ENCODE measurements at regions not wholly inside any gene's neighbourhood (a gene's known extent, or its start where the extent isn't known, plus 50 kb on each side); places are given as distances from the start of the nearest gene placed in this dataset.

DNA sequence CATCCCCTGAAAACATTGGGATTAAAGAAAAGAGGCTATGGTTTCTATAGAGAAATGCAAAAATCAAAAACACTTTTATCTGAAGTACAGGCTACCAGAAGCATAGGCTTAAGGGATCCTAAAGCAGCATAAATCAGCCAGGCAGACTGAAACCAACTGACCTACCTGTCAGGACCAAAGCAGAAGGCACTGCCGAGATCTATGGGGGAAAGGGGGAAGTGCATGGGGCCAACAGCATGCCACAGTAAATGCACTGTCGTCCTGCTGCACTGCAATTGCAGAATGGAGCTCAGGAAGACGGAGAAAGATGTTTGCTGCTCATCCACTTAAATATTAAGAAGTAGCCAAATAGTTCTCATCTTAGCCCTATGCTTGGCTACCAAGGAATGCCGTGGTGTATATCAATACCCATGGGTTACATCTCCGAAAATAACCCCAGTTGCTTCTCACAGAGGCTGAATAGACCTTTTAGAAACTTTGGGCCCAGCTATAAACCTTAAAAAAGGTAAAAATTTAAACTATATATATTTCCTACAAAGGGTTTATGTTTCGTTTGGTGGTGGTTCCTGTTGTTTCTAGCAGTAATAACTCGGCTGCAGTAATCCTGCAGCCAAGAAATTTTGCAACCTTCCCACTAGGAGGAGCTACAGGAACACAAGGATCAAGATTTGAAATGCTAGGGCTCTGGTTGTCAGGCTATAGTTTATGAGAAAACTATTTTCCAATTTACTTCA is 312.2 kb upstream of the DIAPH2 start (continued):
- TF ChIP-seq, protein P1, sequence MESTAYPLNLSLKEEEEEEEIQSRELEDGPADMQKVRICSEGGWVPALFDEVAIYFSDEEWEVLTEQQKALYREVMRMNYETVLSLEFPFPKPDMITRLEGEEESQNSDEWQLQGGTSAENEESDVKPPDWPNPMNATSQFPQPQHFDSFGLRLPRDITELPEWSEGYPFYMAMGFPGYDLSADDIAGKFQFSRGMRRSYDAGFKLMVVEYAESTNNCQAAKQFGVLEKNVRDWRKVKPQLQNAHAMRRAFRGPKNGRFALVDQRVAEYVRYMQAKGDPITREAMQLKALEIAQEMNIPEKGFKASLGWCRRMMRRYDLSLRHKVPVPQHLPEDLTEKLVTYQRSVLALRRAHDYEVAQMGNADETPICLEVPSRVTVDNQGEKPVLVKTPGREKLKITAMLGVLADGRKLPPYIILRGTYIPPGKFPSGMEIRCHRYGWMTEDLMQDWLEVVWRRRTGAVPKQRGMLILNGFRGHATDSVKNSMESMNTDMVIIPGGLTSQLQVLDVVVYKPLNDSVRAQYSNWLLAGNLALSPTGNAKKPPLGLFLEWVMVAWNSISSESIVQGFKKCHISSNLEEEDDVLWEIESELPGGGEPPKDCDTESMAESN (CRISPR knock-in tag; conservative IDR thresholded peaks at IDR 0.05): no peak
- TF ChIP-seq ZNF678 (CRISPR knock-in tag; IDR thresholded peaks at IDR 0.05) (no peak), ARHGAP35 (CRISPR knock-in tag; IDR thresholded peaks at IDR 0.05; ENCODE audit: borderline replicate concordance) (no peak)

DNA sequence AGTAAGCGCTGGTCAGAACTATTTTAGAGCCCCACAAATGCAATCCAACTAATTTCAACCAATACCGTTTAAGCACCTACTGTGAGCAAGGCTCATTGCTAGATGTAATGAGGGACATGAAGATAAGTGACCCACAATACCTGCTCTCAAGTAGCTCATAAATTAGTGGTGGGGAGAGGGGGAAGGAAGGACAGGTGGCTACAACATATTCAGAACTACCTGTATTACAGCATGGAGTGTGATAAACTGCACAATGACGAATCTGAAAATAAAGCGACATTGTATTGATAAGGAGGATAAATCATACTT is 311.6 kb upstream of the DIAPH2 start:
- H3K27me3 ChIP-seq (ENCODE audit: control insufficient read depth in 1 of 2, insufficient read depth in 2 of 2, low read length in 2 of 2): no peaks in the 10 kb centered on the region
- ATAC-seq (no peak), FAIRE-seq (no peak), DNase-seq (ENCODE audit: low spot score) (no peak)
- no peak overlapping the region for H3K9ac ChIP-seq (ENCODE audit: insufficient read depth, low read depth, low read length)
- ChIA-PET CTCF (ENCODE audit: low intra/inter-chr PET ratio, low total read pairs) (no interaction called here), POLR2A (no interaction called here)
- H3K9me3 ChIP-seq (ENCODE audit: low read length): no peaks in the 10 kb centered on the region
- H3K4me2 ChIP-seq (ENCODE audit: low read depth, low read length): no peak overlapping the region
- intact Hi-C loops (cut with micrococcal nuclease; ENCODE audit: unreplicated experiment) (loop anchor here (2.0 kb wide), 2 partner anchors 200 to 398 kb away; no protein-coding TSS in a partner anchor), in situ Hi-C loops (cut with HindIII; ENCODE audit: extremely low pct_ligation_motif_present, low pct_unique_long_range_greater_than_20kb) (no loop called here)
- H3K4me1 ChIP-seq (ENCODE audit: insufficient read depth, low read length): no peaks in the 10 kb centered on the region
- no peaks in the 10 kb centered on the region for H3K79me2 ChIP-seq (ENCODE audit: insufficient read depth, low read length)
- no peak overlapping the region for H3K4me3 ChIP-seq (replicated peaks in 1 of 3; ENCODE audit: insufficient read depth in 1 of 3, low read depth in 2 of 3, low read length in 3 of 3)
- WGBS (ENCODE audit: low lambda C conversion rate): 37% methylated on average over 4 of the region's 4 CpGs
- BruUV-seq (replicated peaks): no TSS peak
- H3K36me3 ChIP-seq (replicated peaks in 1 of 2; ENCODE audit: control insufficient read depth in 1 of 2, insufficient read depth in 2 of 2, low read length in 2 of 2): no peaks in the 10 kb centered on the region
- H4K20me1 ChIP-seq (ENCODE audit: insufficient read depth, low read length): no peaks in the 10 kb centered on the region
- no peak overlapping the region for H3K27ac ChIP-seq (ENCODE audit: extremely low read length, insufficient read depth, low read length)
- no peak overlapping the region for H2AFZ ChIP-seq (ENCODE audit: low read length)
- TF ChIP-seq, protein P2, sequence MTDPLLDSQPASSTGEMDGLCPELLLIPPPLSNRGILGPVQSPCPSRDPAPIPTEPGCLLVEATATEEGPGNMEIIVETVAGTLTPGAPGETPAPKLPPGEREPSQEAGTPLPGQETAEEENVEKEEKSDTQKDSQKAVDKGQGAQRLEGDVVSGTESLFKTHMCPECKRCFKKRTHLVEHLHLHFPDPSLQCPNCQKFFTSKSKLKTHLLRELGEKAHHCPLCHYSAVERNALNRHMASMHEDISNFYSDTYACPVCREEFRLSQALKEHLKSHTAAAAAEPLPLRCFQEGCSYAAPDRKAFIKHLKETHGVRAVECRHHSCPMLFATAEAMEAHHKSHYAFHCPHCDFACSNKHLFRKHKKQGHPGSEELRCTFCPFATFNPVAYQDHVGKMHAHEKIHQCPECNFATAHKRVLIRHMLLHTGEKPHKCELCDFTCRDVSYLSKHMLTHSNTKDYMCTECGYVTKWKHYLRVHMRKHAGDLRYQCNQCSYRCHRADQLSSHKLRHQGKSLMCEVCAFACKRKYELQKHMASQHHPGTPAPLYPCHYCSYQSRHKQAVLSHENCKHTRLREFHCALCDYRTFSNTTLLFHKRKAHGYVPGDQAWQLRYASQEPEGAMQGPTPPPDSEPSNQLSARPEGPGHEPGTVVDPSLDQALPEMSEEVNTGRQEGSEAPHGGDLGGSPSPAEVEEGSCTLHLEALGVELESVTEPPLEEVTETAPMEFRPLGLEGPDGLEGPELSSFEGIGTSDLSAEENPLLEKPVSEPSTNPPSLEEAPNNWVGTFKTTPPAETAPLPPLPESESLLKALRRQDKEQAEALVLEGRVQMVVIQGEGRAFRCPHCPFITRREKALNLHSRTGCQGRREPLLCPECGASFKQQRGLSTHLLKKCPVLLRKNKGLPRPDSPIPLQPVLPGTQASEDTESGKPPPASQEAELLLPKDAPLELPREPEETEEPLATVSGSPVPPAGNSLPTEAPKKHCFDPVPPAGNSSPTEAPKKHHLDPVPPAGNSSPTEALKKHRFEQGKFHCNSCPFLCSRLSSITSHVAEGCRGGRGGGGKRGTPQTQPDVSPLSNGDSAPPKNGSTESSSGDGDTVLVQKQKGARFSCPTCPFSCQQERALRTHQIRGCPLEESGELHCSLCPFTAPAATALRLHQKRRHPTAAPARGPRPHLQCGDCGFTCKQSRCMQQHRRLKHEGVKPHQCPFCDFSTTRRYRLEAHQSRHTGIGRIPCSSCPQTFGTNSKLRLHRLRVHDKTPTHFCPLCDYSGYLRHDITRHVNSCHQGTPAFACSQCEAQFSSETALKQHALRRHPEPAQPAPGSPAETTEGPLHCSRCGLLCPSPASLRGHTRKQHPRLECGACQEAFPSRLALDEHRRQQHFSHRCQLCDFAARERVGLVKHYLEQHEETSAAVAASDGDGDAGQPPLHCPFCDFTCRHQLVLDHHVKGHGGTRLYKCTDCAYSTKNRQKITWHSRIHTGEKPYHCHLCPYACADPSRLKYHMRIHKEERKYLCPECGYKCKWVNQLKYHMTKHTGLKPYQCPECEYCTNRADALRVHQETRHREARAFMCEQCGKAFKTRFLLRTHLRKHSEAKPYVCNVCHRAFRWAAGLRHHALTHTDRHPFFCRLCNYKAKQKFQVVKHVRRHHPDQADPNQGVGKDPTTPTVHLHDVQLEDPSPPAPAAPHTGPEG (CRISPR knock-in tag; IDR thresholded peaks at IDR 0.05): no peak
- TF ChIP-seq BHLHE40 (IDR thresholded peaks at IDR 0.05; ENCODE audit: low read length) (no peak), ZNF333 (CRISPR knock-in tag; IDR thresholded peaks at IDR 0.05; ENCODE audit: borderline replicate concordance) (no peak), TARDBP (CRISPR knock-in tag; IDR thresholded peaks at IDR 0.05) (no peak), SMAD3 (CRISPR knock-in tag; IDR thresholded peaks at IDR 0.05) (no peak), ZEB1 (IDR thresholded peaks at IDR 0.05; ENCODE audit: insufficient replicate concordance, low read depth) (no peak), SRSF1 (optimal IDR thresholded peaks at IDR 0.05; ENCODE audit: low read depth, low read length) (no peak), SIN3A (IDR thresholded peaks at IDR 0.05; ENCODE audit: borderline replicate concordance, low read depth, low read length) (no peak)
- TF ChIP-seq, protein P3, sequence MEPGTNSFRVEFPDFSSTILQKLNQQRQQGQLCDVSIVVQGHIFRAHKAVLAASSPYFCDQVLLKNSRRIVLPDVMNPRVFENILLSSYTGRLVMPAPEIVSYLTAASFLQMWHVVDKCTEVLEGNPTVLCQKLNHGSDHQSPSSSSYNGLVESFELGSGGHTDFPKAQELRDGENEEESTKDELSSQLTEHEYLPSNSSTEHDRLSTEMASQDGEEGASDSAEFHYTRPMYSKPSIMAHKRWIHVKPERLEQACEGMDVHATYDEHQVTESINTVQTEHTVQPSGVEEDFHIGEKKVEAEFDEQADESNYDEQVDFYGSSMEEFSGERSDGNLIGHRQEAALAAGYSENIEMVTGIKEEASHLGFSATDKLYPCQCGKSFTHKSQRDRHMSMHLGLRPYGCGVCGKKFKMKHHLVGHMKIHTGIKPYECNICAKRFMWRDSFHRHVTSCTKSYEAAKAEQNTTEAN (CRISPR knock-in tag; conservative IDR thresholded peaks at IDR 0.05): no peak
- TF ChIP-seq, protein P4, sequence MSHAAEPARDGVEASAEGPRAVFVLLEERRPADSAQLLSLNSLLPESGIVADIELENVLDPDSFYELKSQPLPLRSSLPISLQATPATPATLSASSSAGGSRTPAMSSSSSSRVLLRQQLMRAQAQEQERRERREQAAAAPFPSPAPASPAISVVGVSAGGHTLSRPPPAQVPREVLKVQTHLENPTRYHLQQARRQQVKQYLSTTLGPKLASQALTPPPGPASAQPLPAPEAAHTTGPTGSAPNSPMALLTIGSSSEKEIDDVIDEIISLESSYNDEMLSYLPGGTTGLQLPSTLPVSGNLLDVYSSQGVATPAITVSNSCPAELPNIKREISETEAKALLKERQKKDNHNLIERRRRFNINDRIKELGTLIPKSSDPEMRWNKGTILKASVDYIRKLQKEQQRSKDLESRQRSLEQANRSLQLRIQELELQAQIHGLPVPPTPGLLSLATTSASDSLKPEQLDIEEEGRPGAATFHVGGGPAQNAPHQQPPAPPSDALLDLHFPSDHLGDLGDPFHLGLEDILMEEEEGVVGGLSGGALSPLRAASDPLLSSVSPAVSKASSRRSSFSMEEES (CRISPR knock-in tag; IDR thresholded peaks at IDR 0.05): no peak
